Cardiac muscle cell (in vitro differentiated cells and primary cell): ENCODE measurements at regions not wholly inside any gene's neighbourhood (a gene's known extent, or its start where the extent isn't known, plus 50 kb on each side); places are given as distances from the start of the nearest gene placed in this dataset.
A peak's percentile ranks its signal among the peaks of the same experiment; 100 is the strongest.
"Not testable (repeated sequence)": the region's sequence is repeated elsewhere in the genome, so short reads cannot be mapped to it uniquely, and the experiment has no call there.

Experiments
- DNase-seq, 2 donors: peaks; one replicate each; pipeline versions ENCODE4 v3.0.0 to v3.0.0-alpha.2; 2010 to 2017; ENCODE audit warnings: low read depth in 1 of 2, low spot score in 1 of 2
- H3K27ac ChIP-seq: fragments of 200-600 bp; sonication (generic); 2 replicates; pipeline ENCODE4 v1.5.1; 2016
- H3K27me3 ChIP-seq: fragments of 200-600 bp; sonication (generic); 2 replicates; pipeline ENCODE4 v1.6.0; 2016; ENCODE audit warnings: control low read depth
- H3K36me3 ChIP-seq: fragments of 200-600 bp; sonication (generic); 2 replicates; pipeline ENCODE4 v1.5.1; 2016; ENCODE audit warnings: control low read depth
- H3K4me1 ChIP-seq: fragments of 200-600 bp; sonication (generic); 2 replicates; pipeline ENCODE4 v1.8.1; 2017; ENCODE audit warnings: low read depth, mild to moderate bottlenecking, mixed run types
- H3K4me3 ChIP-seq: fragments of 200-600 bp; sonication (generic); 2 replicates; pipeline ENCODE4 v1.5.1; 2016; ENCODE audit warnings: mild to moderate bottlenecking
- H3K9me3 ChIP-seq: fragments of 200-600 bp; sonication (generic); 2 replicates; pipeline ENCODE4 v1.5.1; 2017; ENCODE audit warnings: low read depth, mild to moderate bottlenecking, control low read depth
- TF ChIP-seq, protein P1 (sequence below): IDR thresholded peaks from 2 replicates; pipeline ENCODE4 v1.5.1; 2012; ENCODE audit warnings: low read depth, mild to moderate bottlenecking, low read length

- H3K27me3 ChIP-seq: no peaks in the 10 kb centered on the region
- no peak for DNase-seq
- H3K9me3 ChIP-seq: no peaks in the 10 kb centered on the region
- no peaks in the 10 kb centered on the region for H3K4me1 ChIP-seq
- TF ChIP-seq, protein P1, sequence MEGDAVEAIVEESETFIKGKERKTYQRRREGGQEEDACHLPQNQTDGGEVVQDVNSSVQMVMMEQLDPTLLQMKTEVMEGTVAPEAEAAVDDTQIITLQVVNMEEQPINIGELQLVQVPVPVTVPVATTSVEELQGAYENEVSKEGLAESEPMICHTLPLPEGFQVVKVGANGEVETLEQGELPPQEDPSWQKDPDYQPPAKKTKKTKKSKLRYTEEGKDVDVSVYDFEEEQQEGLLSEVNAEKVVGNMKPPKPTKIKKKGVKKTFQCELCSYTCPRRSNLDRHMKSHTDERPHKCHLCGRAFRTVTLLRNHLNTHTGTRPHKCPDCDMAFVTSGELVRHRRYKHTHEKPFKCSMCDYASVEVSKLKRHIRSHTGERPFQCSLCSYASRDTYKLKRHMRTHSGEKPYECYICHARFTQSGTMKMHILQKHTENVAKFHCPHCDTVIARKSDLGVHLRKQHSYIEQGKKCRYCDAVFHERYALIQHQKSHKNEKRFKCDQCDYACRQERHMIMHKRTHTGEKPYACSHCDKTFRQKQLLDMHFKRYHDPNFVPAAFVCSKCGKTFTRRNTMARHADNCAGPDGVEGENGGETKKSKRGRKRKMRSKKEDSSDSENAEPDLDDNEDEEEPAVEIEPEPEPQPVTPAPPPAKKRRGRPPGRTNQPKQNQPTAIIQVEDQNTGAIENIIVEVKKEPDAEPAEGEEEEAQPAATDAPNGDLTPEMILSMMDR: no peak
- H3K4me3 ChIP-seq: no peak overlapping the region
- H3K27ac ChIP-seq: no peak overlapping the region
- no peaks in the 10 kb centered on the region for H3K36me3 ChIP-seq
Measured at GRCh38 chr11:33989461-33989860, 62.1 kb upstream of the CAPRIN1 start.

DNA sequence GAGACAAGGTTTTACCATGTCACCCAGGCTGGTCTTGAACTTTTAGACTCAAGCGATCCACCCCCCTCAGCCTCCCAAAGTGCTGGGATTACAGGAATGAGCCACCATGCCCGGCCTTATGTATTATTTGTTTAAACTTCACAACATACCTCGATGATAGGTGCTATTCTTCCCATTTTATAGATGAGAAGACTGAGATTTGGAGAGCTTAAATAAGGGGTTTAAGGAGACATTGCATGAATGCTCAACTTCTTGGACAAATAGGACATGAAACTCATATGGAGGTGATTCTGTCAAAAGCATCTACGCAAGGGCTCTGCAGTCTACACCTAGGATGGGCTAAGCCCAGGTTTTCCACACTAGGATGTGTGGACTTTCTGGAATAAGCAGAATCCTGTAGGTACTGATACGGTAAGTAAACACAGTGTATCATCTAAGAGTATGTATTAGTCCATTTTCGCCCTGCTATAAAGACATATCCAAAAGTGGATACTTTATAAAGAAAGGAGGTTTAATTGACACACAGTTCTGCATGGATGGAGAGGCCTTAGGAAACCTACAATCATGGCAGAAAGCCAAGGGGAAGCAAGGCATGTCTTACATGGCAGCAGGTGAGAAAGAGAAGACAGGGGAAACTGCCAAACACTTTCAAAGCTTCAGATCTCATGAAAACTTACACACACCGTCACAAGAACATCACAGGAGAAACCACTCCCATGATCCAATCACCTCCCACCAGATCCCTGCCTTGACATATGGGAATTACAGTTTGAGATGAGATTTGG, 62.8 kb upstream of the CAPRIN1 start:
- Histone ChIP-seq H3K27me3 (no peaks in the 10 kb centered on the region), H3K27ac (no peak overlapping the region), H3K36me3 (no peaks in the 10 kb centered on the region), H3K4me1 (no peaks in the 10 kb centered on the region), H3K4me3 (no peak overlapping the region), H3K9me3 (no peaks in the 10 kb centered on the region)
- TF ChIP-seq, protein P1: no peak
- no peak for DNase-seq

DNA sequence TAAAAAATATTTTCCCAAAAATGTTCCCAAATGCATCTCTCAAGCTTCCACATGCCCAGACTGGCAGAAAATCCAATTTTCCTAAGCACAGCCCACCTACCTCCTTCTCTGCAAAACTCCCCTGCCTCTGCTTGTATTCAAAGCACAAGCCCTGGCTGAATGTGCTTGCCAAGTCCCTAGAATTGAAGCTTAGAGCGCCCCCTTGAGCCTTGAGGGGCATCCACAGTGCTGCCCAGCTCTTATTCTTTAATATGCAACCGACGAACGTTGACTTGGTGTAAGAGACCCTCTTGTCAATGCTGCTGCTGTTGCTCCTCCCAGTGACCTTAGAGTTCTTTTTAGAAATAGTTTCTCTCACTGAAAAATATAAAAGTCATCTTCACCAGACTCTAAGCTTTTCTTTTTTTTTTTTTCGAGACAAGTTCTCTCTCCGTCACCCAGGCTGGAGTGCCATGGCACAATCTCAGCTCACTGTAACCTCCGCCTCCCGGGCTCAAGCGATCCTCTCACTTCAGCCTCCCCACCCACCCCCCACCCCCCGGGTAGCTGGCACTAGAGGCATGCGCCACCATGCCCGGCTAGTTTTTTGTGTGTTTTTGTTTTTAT, 63.5 kb upstream of the CAPRIN1 start:
- H3K27me3 ChIP-seq: no peaks in the 10 kb centered on the region
- no peaks in the 10 kb centered on the region for H3K9me3 ChIP-seq
- TF ChIP-seq, protein P1: peak; percentile 88
- H3K4me1 ChIP-seq: no peaks in the 10 kb centered on the region
- H3K27ac ChIP-seq: no peak overlapping the region
- H3K36me3 ChIP-seq: no peaks in the 10 kb centered on the region
- H3K4me3 ChIP-seq: no peak overlapping the region
- DNase-seq: peak; percentile 91 to 93

DNA sequence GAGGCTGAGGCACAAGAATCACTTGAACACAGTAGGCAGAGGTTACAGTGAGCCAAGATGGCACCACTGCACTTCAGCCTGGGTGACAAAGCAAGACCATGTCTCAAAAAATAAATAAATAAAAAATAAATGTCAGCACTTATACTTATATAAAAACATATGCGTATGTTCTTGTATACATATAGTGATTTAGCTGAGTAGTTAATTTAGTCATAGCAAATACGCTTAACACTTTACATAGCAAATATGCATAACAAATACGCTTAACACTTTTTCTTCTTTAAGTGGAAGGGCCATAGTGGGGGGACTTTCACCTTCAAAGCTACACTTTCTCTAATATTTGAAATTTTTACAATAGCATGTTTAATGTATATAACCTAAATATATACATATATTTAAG, 64.0 kb upstream of the CAPRIN1 start:
- no peak overlapping the region for H3K4me3 ChIP-seq
- H3K27me3 ChIP-seq: no peaks in the 10 kb centered on the region
- no peaks in the 10 kb centered on the region for H3K36me3 ChIP-seq
- no peak for DNase-seq
- no peaks in the 10 kb centered on the region for H3K9me3 ChIP-seq
- TF ChIP-seq, protein P1: no peak
- no peak overlapping the region for H3K27ac ChIP-seq
- no peaks in the 10 kb centered on the region for H3K4me1 ChIP-seq

GRCh38 chr11:33986597-33987501, 64.7 kb upstream of the CAPRIN1 start:
- not testable (repeated sequence) for H3K27ac ChIP-seq, H3K4me3 ChIP-seq, H3K9me3 ChIP-seq, H3K27me3 ChIP-seq, DNase-seq, H3K4me1 ChIP-seq, H3K36me3 ChIP-seq
